WTC11 (cell line): ENCODE measurements at regions not wholly inside any gene's neighbourhood (a gene's known extent, or its start where the extent isn't known, plus 50 kb on each side); places are given as distances from the start of the nearest gene placed in this dataset.

ENCODE experiments used
- CTCF ChIP-seq: fragments of 200-600 bp; IDR thresholded peaks from 2 replicates; pipeline ENCODE4 v1.8.0; 2022; ENCODE audit warnings: antibody characterized with exemption
- E2F1 ChIP-seq: sonication (generic); formaldehyde crosslinking; IDR thresholded peaks from 2 replicates; pipeline ENCODE4 v1.8.0; 2022; ENCODE audit warnings: mild to moderate bottlenecking, missing genetic modification reagents
- MAX ChIP-seq: sonication (generic); formaldehyde crosslinking; IDR thresholded peaks from 2 replicates; pipeline ENCODE4 v1.8.0; 2022; ENCODE audit warnings: mild to moderate bottlenecking, missing genetic modification reagents
- MYBL2 ChIP-seq: sonication (generic); formaldehyde crosslinking; IDR thresholded peaks from 2 replicates; pipeline ENCODE4 v1.8.1; 2023; ENCODE audit warnings: mild to moderate bottlenecking, moderate library complexity, missing genetic modification reagents
- ZNF317 ChIP-seq: sonication (generic); formaldehyde crosslinking; IDR thresholded peaks from 2 replicates; pipeline ENCODE4 v1.8.1; 2023; ENCODE audit warnings: low read depth, mild to moderate bottlenecking, moderate library complexity, missing genetic modification reagents, borderline replicate concordance
- ZNF512 ChIP-seq: sonication (generic); formaldehyde crosslinking; IDR thresholded peaks from 2 replicates; pipeline ENCODE4 v1.8.1; 2022; ENCODE audit warnings: missing genetic modification reagents, borderline replicate concordance

- TF ChIP-seq CTCF (no peak), MAX (no peak), MYBL2 (CRISPR knock-in tag) (no peak), E2F1 (CRISPR knock-in tag) (no peak), ZNF317 (CRISPR knock-in tag) (no peak), ZNF512 (CRISPR knock-in tag) (no peak)
These were observed 512.3 kb downstream of the INHBA start for GRCh38 chr7:41190581-41190980.
